Mesodermal cell (in vitro differentiated cells): ENCODE measurements at regions not wholly inside any gene's neighbourhood (a gene's known extent, or its start where the extent isn't known, plus 50 kb on each side); places are given as distances from the start of the nearest gene placed in this dataset.

Experiments used
- H3K27ac ChIP-seq: 2 replicates; pipeline ENCODE4 v1.7.0; 2013; ENCODE audit warnings: mild to moderate bottlenecking, low read depth, low read length, moderate library complexity; ENCODE audit not compliant: severe bottlenecking
- H3K36me3 ChIP-seq: 2 replicates; pipeline ENCODE4 v1.7.1; 2013; ENCODE audit warnings: mild to moderate bottlenecking, low read length, moderate library complexity; ENCODE audit not compliant: control insufficient read depth, insufficient read depth
- H3K4me1 ChIP-seq: one replicate; pipeline ENCODE4 v1.7.1; 2013; ENCODE audit warnings: mild to moderate bottlenecking, low read length; ENCODE audit not compliant: insufficient read depth, control insufficient read depth, poor library complexity, severe bottlenecking
- H3K4me3 ChIP-seq: 2 replicates; pipeline ENCODE4 v1.7.0; 2013; ENCODE audit warnings: low read length, control low read depth, mild to moderate bottlenecking; ENCODE audit not compliant: insufficient read depth, poor library complexity, severe bottlenecking; ENCODE audit errors: extremely low read depth
- H3K9me3 ChIP-seq: 2 replicates; pipeline ENCODE4 v1.7.1; 2013; ENCODE audit warnings: mild to moderate bottlenecking, low read length, moderate library complexity; ENCODE audit not compliant: control insufficient read depth
- WGBS, 2 experiments: methylation state at CpG; one replicate each; pipeline ENCODE4 v1.1.5; 2013; ENCODE audit warnings: missing lambda C conversion rate in 2 of 2; ENCODE audit not compliant: insufficient coverage in 2 of 2; 5-methylcytosine and 5-hydroxymethylcytosine counted together

DNA sequence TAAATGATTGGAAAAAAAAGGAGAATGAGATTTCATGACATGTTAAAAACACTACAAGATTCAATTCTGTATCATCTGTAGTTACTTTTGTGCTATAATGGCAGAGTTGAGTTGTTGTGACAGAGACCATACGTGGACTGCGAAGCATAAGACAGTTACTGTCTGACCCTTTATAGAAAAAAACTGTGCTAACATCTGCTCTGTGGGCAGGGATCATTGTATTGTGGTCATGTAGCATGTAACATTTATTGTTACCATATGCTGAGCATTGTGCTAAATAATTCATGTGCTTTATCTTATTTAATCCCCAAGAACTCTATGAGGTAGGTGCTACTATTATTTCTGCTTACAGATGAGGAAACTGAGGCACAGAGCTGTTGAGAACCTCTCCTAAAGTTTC is 147.3 kb upstream of the HMHB1 start:
- Histone ChIP-seq H3K27ac (no peak overlapping the region), H3K9me3 (no peaks in the 10 kb centered on the region), H3K4me3 (no peak overlapping the region), H3K4me1 (no peaks in the 10 kb centered on the region), H3K36me3 (no peaks in the 10 kb centered on the region)
- WGBS, 2 experiments, result 85% methylated on average over 2 of the region's 2 CpGs; no CpG with 5 or more reads in 1 of the 2 experiments

DNA sequence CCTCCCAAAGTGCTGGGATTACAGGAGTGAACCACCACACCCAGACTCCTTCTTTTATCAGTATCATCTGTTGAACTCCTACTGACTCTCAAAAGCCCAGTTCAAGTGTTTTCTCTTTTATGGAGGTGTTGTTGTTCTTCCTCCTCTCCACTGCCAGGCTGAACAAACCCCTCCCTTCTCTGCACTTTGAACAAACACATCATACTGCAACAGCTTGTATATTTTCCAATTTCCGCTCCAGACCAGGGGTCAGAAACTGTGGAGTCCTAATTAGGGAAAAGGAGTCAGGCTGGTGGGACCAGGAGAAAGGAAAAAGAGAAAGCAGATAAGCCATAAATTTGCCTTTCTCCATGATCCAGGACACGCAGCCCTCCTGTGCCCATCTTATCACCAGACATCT is 148.1 kb upstream of the HMHB1 start:
- H3K27ac ChIP-seq, result no peak overlapping the region
- WGBS, 2 experiments, result 100% methylated on average over 1 of the region's 2 CpGs; no CpG with 5 or more reads in 1 of the 2 experiments
- H3K4me1 ChIP-seq, result no peaks in the 10 kb centered on the region
- no peak overlapping the region for H3K4me3 ChIP-seq
- no peaks in the 10 kb centered on the region for H3K9me3 ChIP-seq
- no peaks in the 10 kb centered on the region for H3K36me3 ChIP-seq

DNA sequence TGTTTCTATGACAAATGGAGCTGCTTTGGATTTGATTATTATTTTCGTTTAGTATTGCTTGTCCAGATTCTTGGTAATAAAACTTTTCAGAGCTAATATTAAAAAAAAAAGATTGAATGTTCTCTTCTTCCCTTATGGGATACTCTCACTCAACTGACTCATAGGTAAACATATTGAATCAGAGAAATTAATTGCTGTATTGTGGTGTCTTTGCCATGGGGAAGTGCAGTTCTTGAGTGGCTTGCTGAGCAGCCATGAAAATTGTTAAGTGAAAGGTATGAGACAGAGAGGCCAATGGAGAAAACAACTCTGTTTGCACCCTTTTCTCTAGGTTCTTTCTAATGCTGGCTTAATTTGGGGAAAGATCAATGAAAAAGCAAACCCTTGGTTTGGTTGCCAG is 149.9 kb upstream of the HMHB1 start:
- no CpG with 5 or more reads among the region's 1 CpG for WGBS, 2 experiments
- H3K36me3 ChIP-seq, result no peaks in the 10 kb centered on the region
- no peaks in the 10 kb centered on the region for H3K9me3 ChIP-seq
- H3K4me1 ChIP-seq, result no peaks in the 10 kb centered on the region
- no peak overlapping the region for H3K27ac ChIP-seq
- no peak overlapping the region for H3K4me3 ChIP-seq

DNA sequence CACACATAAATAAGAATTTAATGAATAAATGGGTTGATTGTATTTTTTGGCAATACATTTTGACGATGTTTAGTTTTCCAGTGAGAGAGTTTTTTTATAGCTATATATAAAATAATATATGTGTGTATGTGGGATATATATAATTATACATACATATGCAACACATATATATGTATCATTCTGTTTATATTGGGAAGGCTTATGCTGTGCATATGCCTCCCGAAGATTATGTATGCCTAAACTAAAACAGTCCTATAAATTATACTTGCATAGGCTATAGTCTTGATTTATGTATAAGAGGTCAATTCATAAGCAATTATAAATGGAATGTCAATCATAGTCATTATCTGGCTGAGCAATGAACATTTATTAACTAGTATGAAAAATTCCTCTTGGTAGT is 151.3 kb upstream of the HMHB1 start:
- WGBS, 2 experiments, result no CpG with 5 or more reads among the region's 2 CpGs
- Histone ChIP-seq H3K36me3 (no peaks in the 10 kb centered on the region), H3K9me3 (no peaks in the 10 kb centered on the region), H3K27ac (no peak overlapping the region), H3K4me3 (no peak overlapping the region), H3K4me1 (no peaks in the 10 kb centered on the region)

DNA sequence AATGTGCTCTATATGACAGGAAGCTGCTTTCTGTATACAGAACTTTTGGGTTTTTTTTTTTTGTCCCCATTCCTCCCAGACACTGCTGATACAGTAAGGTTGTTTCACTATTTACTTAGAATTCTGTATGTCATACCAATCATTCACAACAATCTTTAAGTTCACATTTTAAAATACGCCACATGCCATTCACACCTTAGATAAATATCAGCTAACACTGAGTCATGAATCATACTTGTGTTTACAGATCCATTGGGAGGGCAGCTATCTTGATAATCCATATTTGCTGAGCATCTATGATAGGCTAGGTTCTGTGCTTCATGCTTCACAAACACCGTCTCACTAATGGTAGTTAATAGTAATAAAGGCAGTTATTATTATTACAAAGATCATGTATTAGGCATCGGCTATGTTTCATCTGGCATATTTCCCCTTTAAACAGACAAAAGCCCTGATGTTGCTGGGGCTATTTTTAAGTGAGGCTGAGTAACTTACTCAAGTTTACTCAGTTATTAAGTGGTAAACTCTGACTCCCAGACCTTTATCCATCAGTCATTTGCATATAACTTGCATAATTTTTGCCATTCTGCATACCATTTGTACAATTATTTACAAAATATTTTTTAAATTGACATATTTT is 152.2 kb upstream of the HMHB1 start:
- Histone ChIP-seq H3K4me3 (no peak overlapping the region), H3K4me1 (no peaks in the 10 kb centered on the region), H3K9me3 (no peaks in the 10 kb centered on the region), H3K27ac (no peak overlapping the region), H3K36me3 (no peaks in the 10 kb centered on the region)
- WGBS, 2 experiments, result 100% methylated on average over 1 of the region's 3 CpGs; no CpG with 5 or more reads in 1 of the 2 experiments

DNA sequence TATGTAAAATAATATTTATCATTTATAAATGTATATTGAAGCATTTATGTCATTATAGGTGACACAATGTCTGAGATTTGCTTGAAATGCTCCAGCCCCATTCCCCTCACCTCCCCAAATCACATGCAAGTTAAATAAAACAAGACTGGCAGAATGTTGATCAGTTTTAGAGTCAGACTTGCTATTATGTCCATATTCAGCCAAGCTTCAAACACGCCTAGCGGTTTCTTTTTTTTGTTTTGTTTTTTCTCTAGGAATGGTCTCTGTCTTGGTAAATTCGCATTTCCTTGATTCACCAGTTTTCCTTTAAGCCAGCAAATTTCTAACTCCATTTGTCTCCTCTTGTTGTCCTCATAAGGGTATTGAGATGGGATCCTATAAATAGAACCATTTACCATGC is 153.0 kb upstream of the HMHB1 start:
- Histone ChIP-seq H3K4me1 (no peaks in the 10 kb centered on the region), H3K4me3 (no peak overlapping the region), H3K9me3 (no peaks in the 10 kb centered on the region), H3K36me3 (no peaks in the 10 kb centered on the region), H3K27ac (no peak overlapping the region)
- 60% methylated on average over 1 of the region's 3 CpGs; no CpG with 5 or more reads in 1 of the 2 experiments for WGBS, 2 experiments

DNA sequence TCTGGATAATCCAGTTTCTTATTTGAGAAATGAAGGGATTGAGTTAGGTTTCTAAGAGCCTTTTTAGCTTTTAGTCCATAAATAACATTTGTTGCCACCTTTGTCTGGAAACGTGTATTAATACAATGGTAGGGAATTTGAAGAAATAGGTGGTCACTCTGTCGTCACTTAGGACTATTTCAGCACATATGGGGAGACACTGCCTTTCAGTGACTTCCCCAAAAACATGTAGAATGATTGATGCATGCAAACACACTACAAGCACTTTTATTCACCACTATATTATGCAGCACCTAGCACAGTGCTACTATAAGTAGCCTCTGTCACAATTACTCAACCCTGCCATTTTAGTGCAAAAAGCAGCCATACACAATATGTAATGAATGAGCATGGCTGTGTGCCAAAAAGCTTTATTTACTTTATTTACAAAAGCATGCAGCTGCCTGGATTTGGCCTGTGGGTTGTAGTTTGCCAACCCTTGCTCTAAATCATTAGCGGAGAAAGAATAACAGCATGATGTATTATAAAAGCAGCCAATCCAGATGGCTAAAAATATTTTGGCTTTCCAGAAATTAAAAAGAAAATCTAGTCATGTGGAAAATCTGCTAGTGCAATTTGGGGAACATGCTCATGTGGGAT is 154.2 kb upstream of the HMHB1 start:
- H3K27ac ChIP-seq, result no peak overlapping the region
- no peaks in the 10 kb centered on the region for H3K4me1 ChIP-seq
- no peaks in the 10 kb centered on the region for H3K36me3 ChIP-seq
- H3K9me3 ChIP-seq, result no peaks in the 10 kb centered on the region
- no peak overlapping the region for H3K4me3 ChIP-seq
- 100% methylated on average over 1 of the region's 3 CpGs; no CpG with 5 or more reads in 1 of the 2 experiments for WGBS, 2 experiments

DNA sequence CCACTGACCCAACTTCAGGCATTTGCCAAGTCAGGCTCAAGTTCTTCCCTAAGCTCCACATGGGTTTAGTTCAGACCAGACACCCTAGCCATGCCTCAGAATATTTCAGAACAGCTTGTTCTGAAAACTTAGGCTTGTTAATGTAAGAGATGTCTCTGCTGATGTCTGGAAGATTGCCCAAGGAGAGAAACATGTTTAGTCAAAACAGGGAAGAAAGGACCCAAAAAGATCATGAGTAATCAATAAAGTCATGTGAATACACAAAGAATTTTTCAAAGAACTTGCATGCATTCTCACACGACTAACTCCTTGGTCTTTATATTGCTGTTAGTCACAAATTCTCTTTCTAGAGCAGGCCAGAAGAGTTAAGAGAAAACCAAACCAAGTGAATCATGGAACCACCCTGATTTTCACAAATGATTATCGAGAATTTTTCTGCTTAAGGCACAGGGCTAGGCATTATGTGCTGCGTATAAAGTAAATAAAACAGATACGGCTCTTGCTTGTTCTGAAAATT is 158.1 kb upstream of the HMHB1 start:
- no peak overlapping the region for H3K27ac ChIP-seq
- H3K4me1 ChIP-seq, result no peaks in the 10 kb centered on the region
- WGBS, 2 experiments, result 90 to 100% methylated on average over 1 to 3 of the region's 4 CpGs

DNA sequence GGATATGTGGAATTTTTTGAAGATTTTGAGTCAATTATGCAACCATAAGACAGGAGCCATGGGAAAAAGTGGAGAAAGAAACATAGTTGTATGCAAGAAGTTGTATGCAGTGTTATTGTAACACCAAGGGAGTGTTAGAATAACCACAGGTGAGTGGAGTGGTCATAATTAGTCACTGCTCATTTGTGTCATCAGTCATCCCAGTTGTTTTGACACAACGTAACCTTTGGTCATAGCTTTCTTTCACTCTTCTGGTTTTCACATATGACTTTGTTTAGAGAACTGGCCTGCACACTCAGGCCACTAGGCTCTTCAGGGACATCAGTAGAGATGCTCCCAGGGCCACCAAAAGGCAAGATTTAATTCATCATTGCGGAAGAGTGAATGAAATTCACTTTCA is 158.7 kb upstream of the HMHB1 start:
- H3K4me3 ChIP-seq, result no peak overlapping the region
- H3K27ac ChIP-seq, result no peak overlapping the region
- no peaks in the 10 kb centered on the region for H3K4me1 ChIP-seq
- no peaks in the 10 kb centered on the region for H3K9me3 ChIP-seq
- 100% methylated on average over 1 of the region's 2 CpGs for WGBS, 2 experiments
- no peaks in the 10 kb centered on the region for H3K36me3 ChIP-seq

More for the DNA sequence above, 158.1 kb upstream of the HMHB1 start:
- H3K9me3 ChIP-seq, result no peaks in the 10 kb centered on the region
- no peaks in the 10 kb centered on the region for H3K36me3 ChIP-seq
- H3K4me3 ChIP-seq, result no peak overlapping the region

DNA sequence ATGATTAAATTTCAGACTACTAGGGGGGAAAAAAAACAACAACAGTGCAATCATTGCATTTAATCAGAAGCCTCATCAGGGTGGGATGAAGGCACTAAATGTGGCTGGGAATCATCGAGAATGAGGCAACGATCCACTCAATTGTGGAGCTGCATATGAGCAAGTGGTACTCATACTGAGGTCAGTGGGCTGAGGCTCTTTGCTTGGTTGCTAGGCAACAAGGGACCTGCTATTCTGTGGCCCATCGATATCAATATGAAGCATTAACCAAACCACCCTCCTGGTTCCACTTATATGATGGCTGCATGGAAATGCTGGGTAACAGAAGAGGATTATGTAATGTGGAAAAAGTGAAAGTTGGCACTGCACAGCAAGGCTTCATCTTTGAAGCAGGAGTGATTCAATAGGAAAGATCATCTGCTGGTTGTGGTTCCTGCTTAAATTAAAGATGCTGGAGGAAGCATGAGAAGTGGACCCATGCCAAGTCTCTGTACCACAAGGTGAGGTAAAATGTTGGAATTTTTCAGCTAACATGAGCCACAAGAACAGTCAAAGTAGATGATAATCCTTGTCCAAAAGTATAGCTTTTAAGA is 159.8 kb upstream of the HMHB1 start:
- Histone ChIP-seq H3K4me3 (no peak overlapping the region), H3K27ac (no peak overlapping the region), H3K4me1 (peaks cover 1% of the 10 kb centered on the region), H3K9me3 (no peaks in the 10 kb centered on the region), H3K36me3 (no peaks in the 10 kb centered on the region)
- WGBS, 2 experiments, result 77 to 88% methylated on average over 2 of the region's 3 CpGs
